ENCODE measurements at regions not wholly inside any gene's neighbourhood (a gene's known extent, or its start where the extent isn't known, plus 50 kb on each side); places are given as distances from the start of the nearest gene placed in this dataset.
A peak's percentile ranks its signal among the peaks of the same experiment; 100 is the strongest.
"Not testable (repeated sequence)": the region's sequence is repeated elsewhere in the genome, so short reads cannot be mapped to it uniquely, and the experiment has no call there.

GRCh38 chr13:62525652-62526051 is 1110.0 kb upstream of the PCDH20 start:
- no peak for DNase-seq (ENCODE audit: extremely low read depth in 1 of 11, low read depth in 9 of 11, low spot score in 4 of 11)

DNA sequence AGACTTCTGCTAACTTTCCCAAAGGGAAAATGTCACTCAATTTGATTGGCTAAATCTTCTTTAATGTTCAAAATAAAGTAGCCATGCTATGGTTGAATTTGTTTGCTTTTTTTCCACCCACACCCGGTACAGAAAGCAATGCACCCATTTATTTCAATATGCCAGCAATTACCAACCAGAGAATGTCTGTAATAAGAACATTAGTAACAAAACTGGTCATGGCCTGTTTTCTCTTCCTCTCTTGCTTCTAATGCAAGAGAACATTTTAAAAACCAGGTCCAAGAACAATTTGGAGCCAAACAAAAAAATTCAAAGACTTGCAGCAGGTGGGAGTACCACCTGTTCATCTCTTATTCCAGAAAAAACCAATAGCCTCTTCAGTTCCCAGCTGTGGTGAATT is 1108.8 kb upstream of the PCDH20 start:
- no peak for DNase-seq (ENCODE audit: extremely low read depth in 1 of 11, low read depth in 9 of 11, low spot score in 4 of 11)

- DNase-seq (ENCODE audit: extremely low read depth in 1 of 11, low read depth in 9 of 11, low spot score in 4 of 11), result no peak
Measured at GRCh38 chr13:62524061-62524460, 1108.4 kb upstream of the PCDH20 start.

DNA sequence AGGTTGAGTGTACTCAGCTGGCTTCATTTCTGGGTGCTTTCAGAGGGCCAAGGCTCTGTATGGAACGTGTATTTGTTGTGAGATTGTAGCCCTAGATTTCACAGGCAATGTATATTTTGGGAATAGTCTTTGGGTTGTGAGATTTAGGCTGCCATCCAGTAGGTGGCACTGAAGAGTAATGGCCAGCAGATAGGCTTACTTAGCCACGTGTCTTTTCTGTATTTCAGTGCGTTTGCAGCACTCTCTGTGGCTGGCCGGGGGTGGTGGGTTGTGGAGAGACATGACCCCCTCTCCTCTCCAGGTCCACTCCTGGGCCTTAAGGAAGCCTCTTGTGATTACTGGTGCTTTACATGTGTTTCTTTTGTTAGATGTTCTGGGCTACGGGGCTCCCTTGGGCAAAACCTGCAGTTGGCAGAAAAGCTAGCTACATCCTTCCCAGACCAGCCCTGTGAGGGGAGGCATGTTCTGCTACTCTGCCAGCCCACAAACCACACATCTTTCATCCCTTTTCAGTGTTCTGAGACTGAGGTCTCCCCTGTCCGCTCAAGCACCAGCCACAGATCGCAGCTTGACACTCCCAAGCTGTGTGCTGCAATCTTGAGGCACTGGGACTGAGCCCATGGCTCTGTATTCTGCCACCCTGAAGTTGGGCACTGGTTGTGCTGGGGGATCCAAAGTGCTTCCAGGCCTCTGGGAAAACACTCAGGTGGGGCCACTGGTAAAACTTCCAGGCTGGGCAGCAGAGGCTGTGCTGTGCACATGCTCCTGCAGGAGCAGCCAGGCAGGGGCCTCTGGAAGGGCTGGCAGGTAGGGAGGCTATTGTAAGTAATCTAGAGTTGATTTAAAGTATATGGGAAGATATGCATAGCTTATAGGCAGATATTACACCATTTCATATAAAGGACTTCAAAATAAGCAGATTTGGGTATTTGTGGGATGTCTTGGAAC is 1096.8 kb upstream of the PCDH20 start:
- peak in 8 of 11 donors; percentile 2 to 25 (median 10) for DNase-seq (ENCODE audit: extremely low read depth in 1 of 11, low read depth in 9 of 11, low spot score in 4 of 11)

GRCh38 chr13:62510906-62511655 is 1095.4 kb upstream of the PCDH20 start:
- DNase-seq (ENCODE audit: extremely low read depth in 1 of 11, low read depth in 9 of 11, low spot score in 4 of 11), result no peak

DNA sequence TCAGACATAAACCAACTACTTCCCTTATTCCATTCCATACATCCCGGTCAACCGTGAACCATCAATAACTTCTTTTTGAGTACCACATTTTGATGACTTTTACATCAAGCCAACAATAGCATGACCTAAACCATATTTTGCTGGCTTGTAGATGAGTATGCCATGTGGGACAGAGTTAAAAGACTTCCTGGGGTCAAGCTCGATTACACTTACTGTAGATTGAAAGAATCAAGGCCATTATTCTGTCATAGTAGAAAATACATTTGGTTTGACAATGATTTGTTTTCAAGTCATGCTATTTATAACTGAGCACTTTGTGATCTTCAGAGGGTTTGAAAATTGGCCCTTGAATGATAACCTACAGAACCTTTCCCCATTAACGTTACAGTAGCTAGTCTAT is 1086.9 kb upstream of the PCDH20 start:
- DNase-seq (ENCODE audit: extremely low read depth in 1 of 11, low read depth in 9 of 11, low spot score in 4 of 11), result no peak

GRCh38 chr13:62489731-62490130 is 1074.1 kb upstream of the PCDH20 start:
- no peak for DNase-seq (ENCODE audit: extremely low read depth in 1 of 11, low read depth in 9 of 11, low spot score in 4 of 11)

- DNase-seq (ENCODE audit: extremely low read depth in 1 of 11, low read depth in 9 of 11, low spot score in 4 of 11), result no peak
Measured at GRCh38 chr13:62483774-62484173, 1068.1 kb upstream of the PCDH20 start.

DNA sequence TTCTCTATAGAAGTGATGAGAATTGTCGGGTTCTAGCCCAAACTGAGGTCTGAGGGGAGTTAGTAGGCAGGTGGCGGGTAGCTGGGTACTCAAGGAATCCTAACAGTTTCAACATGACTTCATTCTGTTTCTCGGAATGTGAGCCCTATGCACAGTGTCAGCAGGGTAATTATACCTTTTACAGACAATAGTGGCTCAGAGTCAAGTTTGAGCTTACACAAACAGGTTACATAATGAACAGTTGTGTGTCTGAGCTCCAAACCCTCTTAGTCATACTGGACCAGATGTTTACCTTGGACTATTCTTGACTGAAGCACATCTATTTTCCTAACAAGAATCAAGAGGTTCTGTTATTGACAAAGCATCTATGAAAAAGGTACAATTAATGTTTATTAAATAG is 1066.7 kb upstream of the PCDH20 start:
- DNase-seq (ENCODE audit: extremely low read depth in 1 of 11, low read depth in 9 of 11, low spot score in 4 of 11), result no peak

DNA sequence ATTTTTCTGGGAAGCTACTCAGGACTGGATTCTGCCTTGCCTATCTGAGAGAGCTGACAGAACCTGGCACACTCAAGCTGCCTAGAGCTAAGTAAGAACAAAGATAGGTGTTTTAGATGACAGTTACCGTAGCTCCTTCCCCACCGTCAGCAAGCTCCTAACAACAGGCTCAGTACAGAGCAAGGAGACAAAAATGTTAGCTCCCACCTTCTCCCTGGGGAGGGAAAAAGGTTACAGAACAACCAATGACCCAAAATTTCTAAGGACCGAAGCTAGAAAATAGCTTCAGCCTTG is 1058.2 kb upstream of the PCDH20 start:
- no peak for DNase-seq (ENCODE audit: extremely low read depth in 1 of 11, low read depth in 9 of 11, low spot score in 4 of 11)

DNA sequence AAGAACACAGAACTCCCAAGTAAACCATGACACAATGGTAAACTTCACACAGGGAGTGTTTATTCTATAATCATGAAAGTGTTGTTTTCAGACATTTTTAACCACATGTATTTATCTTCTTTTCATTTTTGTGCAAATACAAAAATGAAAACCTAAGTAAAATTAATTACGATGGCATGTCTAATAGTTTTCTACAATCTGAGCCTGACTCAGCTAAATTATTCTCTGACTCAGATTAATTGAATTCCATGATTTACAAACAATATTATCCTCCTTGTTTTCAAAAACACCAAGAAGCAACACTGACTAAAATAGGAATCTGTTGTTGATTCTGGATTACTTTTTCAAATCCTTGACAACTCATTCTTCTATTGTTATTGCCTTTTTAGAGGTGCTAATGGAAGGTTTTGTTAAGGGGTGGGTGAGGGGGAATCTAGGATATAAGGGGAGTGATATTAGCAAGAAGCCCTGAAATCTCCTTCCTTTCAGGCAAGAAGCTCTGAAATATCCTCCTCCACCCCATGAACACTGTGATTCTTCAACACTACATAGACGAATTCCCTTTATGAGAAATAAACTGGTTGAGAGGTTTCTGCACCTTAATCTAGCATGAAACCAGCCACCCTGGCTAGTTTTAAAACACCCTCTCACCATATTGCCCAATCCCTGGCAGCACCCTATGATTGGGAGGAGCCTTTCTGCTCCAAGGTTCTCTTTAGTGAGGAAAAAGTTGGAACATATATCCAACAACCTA is 1057.7 kb upstream of the PCDH20 start:
- DNase-seq (ENCODE audit: extremely low read depth in 1 of 11, low read depth in 9 of 11, low spot score in 4 of 11), result no peak

DNA sequence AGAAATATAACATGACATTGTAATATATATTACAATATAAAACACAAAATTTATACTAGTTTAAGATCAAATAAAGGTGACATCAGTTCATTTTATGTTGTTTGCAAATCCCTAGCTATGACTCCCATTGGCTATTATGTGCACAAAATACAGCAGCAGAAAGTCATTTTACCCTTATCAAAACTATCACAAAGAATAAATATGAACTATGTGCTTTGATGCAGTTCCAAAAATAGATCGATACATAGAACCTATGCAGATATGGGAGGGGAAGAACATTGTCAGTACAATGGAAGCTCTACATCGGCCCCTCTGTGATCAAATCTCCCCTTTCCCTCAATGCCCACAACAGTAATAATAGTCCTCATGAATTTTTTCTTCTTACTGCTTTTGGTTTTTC is 1038.1 kb upstream of the PCDH20 start:
- DNase-seq (ENCODE audit: extremely low read depth in 1 of 11, low read depth in 9 of 11, low spot score in 4 of 11), result no peak

DNA sequence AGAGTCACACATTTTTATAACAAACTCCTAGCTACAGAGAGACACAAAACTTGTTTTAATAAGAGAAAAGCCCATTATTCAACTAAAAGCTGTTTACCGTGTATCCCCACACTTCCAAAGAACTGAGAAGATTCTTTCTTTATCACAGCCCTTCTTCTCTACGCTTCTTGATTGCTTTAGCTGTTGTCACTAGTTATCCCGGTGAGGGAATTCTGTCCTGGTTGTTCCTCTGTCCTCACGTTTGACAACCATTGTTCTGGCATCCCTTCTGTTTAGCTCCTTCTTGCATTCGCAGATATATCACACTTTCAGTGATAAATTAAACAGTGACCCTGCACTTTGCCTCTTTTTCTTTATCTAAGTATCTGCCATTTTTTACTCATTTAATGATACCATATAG is 1035.1 kb upstream of the PCDH20 start:
- no peak for DNase-seq (ENCODE audit: extremely low read depth in 1 of 11, low read depth in 9 of 11, low spot score in 4 of 11)

DNA sequence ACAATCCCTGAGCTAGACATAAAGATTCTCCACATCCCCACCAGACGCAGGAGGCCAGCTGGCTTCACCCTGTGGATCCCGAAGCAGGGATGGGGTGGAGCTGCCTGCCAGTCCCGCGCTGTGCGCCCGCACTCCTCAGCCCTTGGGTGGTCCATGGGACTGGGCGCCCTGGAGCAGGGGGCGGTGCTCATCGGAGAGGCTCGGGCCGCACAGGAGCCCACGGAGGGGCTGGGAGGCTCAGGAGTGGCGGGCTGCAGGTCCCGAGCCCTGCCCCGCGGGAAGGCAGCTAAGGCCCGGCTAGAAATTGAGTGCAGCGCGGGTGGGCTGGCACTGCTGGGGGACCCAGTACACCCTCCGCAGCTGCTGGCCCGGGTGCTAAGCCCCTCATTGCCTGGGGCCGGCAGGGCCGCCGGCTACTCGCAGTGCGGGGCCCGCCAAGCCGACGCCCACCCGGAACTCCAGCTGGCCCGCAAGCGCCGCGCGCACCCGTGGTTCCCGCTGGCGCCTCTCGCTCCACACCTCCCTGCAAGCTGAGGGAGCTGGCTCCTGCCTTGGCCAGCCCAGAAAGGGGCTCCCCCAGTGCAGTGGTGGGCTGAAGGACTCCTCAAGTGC is 1032.2 kb upstream of the PCDH20 start:
- DNase-seq (ENCODE audit: extremely low read depth in 1 of 11, low read depth in 9 of 11, low spot score in 4 of 11), result not testable (repeated sequence)

GRCh38 chr13:62444805-62445204 is 1029.2 kb upstream of the PCDH20 start:
- no peak for DNase-seq (ENCODE audit: extremely low read depth in 1 of 11, low read depth in 9 of 11, low spot score in 4 of 11)

DNA sequence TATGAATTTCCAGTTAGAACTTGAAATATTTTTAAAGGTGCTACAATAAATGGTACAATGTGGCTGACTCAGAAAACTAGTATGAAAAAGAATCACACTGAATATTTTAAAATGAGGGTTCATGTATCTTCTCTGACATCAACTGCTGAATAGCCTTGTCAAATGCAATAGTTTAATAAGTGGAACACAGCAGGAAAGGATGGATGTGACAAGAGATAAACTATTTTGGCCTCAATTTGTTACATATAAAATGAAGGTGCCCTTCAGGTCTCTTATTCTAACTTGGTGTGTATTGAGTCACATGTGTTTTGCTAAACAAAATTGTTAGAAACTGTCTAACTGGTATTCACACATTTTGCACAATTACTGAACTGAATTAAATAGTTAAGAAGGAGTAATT is 1018.4 kb upstream of the PCDH20 start:
- no peak for DNase-seq (ENCODE audit: extremely low read depth in 1 of 11, low read depth in 9 of 11, low spot score in 4 of 11)

DNA sequence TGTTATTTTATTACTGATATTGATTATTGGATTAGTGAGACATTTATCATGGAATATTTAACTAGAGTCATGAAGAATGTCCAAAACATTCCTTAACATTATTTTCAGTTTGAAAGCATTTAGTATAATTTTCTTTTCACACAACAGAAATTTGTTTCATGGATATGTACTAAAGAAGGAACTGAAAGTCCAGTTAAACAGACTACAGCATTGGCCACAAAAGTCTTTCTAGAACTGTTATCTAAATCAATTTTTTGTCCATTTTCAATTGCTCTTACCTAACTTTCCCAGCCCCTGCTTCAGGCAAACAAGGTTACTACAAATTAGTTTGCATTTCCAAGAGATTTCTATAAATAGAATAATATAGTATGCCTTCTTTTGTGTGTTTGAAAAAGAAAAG is 1018.0 kb upstream of the PCDH20 start:
- no peak for DNase-seq (ENCODE audit: extremely low read depth in 1 of 11, low read depth in 9 of 11, low spot score in 4 of 11)

DNA sequence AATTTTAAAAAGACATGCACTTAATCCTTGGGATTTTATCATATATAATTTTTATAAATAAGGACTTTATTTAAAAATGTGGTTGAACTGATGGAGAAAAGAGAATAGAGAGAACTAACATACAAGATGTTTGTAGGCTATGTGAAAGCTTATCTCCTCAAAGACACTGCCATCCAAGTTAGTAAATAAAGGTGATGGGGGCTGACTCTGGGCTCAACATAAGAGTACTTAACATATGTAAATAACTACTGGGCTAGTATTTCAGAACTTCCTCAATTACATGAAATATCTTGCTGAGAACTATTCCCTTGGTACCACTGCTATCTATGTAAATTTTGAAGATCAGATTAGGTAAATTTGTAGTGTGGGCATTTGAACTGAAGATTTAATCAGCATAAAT is 1017.3 kb upstream of the PCDH20 start:
- DNase-seq (ENCODE audit: extremely low read depth in 1 of 11, low read depth in 9 of 11, low spot score in 4 of 11), result no peak

- DNase-seq (ENCODE audit: extremely low read depth in 1 of 11, low read depth in 9 of 11, low spot score in 4 of 11), result no peak
Measured at GRCh38 chr13:62432295-62432694, 1016.6 kb upstream of the PCDH20 start.

- DNase-seq (ENCODE audit: extremely low read depth in 1 of 11, low read depth in 9 of 11, low spot score in 4 of 11), result no peak
Measured at GRCh38 chr13:62431852-62432251, 1016.2 kb upstream of the PCDH20 start.

All from renal cortex interstitium (tissue), 11 donors.